Uterus (tissue), 2 donors: ENCODE measurements at regions not wholly inside any gene's neighbourhood (a gene's known extent, or its start where the extent isn't known, plus 50 kb on each side); places are given as distances from the start of the nearest gene placed in this dataset.

ENCODE experiments used
- CTCF ChIP-seq, 4 experiments: fragments of 200-600 bp in 2 of 4; fragments of 450-650 bp in 2 of 4; sonication (generic) in 2 of 4; IDR thresholded peaks; one replicate each; pipeline ENCODE4 v1.5.1; 2016 to 2019; ENCODE audit warnings: antibody characterized with exemption in 4 of 4, mild to moderate bottlenecking in 2 of 4, moderate library complexity in 1 of 4
- POLR2A ChIP-seq, 2 donors: fragments of 450-650 bp; IDR thresholded peaks; one replicate each; pipeline ENCODE4 v1.6.1; 2016; ENCODE audit warnings: antibody characterized with exemption in 2 of 2, mild to moderate bottlenecking in 1 of 2, moderate library complexity in 1 of 2

- no peak for TF ChIP-seq CTCF (IDR thresholded peaks at IDR 0.05)
- no peak for TF ChIP-seq POLR2A (IDR thresholded peaks at IDR 0.05)
These were observed 388.9 kb upstream of the SPOCK3 start for GRCh38 chr4:167623241-167623572.
